Retina (tissue), 1 donor: ENCODE measurements at regions not wholly inside any gene's neighbourhood (a gene's known extent, or its start where the extent isn't known, plus 50 kb on each side); places are given as distances from the start of the nearest gene placed in this dataset.

Experiments used
- DNase-seq: peaks from one replicate; pipeline ENCODE4 v3.0.0-alpha.2; 2016

GRCh38 chr1:194289569-194290266 lies 1103.3 kb upstream of the B3GALT2 start:
- DNase-seq = no peak

GRCh38 chr1:194288238-194288637 lies 1101.8 kb upstream of the B3GALT2 start:
- DNase-seq = no peak

GRCh38 chr1:194281376-194281775 lies 1095.0 kb upstream of the B3GALT2 start:
- DNase-seq = no peak

GRCh38 chr1:194280463-194280862 lies 1094.0 kb upstream of the B3GALT2 start:
- no peak for DNase-seq

GRCh38 chr1:194279975-194280374 lies 1093.6 kb upstream of the B3GALT2 start:
- DNase-seq = no peak

- DNase-seq = no peak
Observed at GRCh38 chr1:194277927-194278326, 1091.5 kb upstream of the B3GALT2 start.

- no peak for DNase-seq
Observed at GRCh38 chr1:194273660-194274059, 1087.2 kb upstream of the B3GALT2 start.

GRCh38 chr1:194268839-194269238 lies 1082.4 kb upstream of the B3GALT2 start:
- no peak for DNase-seq

GRCh38 chr1:194267021-194267420 lies 1080.6 kb upstream of the B3GALT2 start:
- no peak for DNase-seq

GRCh38 chr1:194256010-194256409 lies 1069.6 kb upstream of the B3GALT2 start:
- DNase-seq = no peak

- DNase-seq = no peak
Observed at GRCh38 chr1:194252199-194252598, 1065.8 kb upstream of the B3GALT2 start.

- DNase-seq = no peak
Observed at GRCh38 chr1:194241215-194241614, 1054.8 kb upstream of the B3GALT2 start.

GRCh38 chr1:194233069-194233468 lies 1046.7 kb upstream of the B3GALT2 start:
- no peak for DNase-seq

- no peak for DNase-seq
Observed at GRCh38 chr1:194230351-194231144, 1044.1 kb upstream of the B3GALT2 start.

GRCh38 chr1:194228427-194228826 lies 1042.0 kb upstream of the B3GALT2 start:
- DNase-seq = no peak

GRCh38 chr1:194227161-194227560 lies 1040.7 kb upstream of the B3GALT2 start:
- DNase-seq = no peak

- no peak for DNase-seq
Observed at GRCh38 chr1:194225821-194226220, 1039.4 kb upstream of the B3GALT2 start.

GRCh38 chr1:194223596-194223995 lies 1037.2 kb upstream of the B3GALT2 start:
- DNase-seq = no peak

GRCh38 chr1:194215448-194215847 lies 1029.0 kb upstream of the B3GALT2 start:
- no peak for DNase-seq

- DNase-seq = no peak
Observed at GRCh38 chr1:194214735-194215134, 1028.3 kb upstream of the B3GALT2 start.

GRCh38 chr1:194209920-194210319 lies 1023.5 kb upstream of the B3GALT2 start:
- no peak for DNase-seq

GRCh38 chr1:194208674-194209073 lies 1022.3 kb upstream of the B3GALT2 start:
- DNase-seq = no peak

GRCh38 chr1:194196562-194196961 lies 1010.1 kb upstream of the B3GALT2 start:
- no peak for DNase-seq

- no peak for DNase-seq
Observed at GRCh38 chr1:194194724-194195123, 1008.3 kb upstream of the B3GALT2 start.
